Mammary epithelial cell (primary cell): ENCODE measurements at regions not wholly inside any gene's neighbourhood (a gene's known extent, or its start where the extent isn't known, plus 50 kb on each side); places are given as distances from the start of the nearest gene placed in this dataset.

ENCODE experiments used
- EZH2 ChIP-seq: IDR thresholded peaks from 2 replicates; pipeline ENCODE4 v1.6.1; 2012; ENCODE audit warnings: low read length, inconsistent platforms, borderline replicate concordance
- TF ChIP-seq, protein P1 (sequence below), 2 donors: IDR thresholded peaks in 1 of 2; conservative IDR thresholded peaks in 1 of 2; 2 replicates each; pipeline ENCODE4 v1.5.1; 2011 to 2012; ENCODE audit warnings: inconsistent platforms in 2 of 2, low read length in 2 of 2, mild to moderate bottlenecking in 2 of 2, control low read depth in 1 of 2, low read depth in 1 of 2; ENCODE audit not compliant: insufficient read depth in 1 of 2; ENCODE audit errors: extremely low read depth in 1 of 2

DNA sequence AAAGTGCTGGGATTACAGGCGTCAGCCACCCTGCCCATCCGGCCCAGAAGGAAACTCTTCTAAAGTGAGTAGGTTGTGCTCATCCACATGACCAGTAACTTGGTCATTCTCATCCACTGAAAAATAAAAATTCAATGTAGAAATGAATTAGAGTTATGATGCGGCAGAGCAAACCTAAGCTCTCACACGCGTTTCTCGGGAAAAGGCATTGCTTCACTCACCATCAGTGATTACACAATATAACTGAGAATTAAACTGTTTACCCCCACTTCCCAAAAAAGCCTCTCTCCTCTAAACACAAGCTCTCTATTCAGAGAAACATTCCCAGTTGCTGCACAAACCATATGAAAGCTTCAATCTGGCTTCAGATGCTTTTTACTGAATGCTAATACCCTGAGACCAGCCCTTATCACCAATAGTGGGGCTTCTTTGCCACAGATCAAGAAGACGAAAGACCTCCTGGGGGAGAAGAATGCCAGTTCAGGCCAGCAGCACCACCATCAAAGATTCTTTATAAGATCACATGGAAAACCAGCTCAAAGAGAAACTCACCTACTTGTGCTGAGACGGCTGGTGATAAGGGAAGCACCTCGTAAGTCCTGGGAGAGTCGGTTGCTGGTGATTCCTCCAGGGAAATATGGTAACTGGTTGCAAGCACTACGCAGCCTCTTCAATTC is 121.5 kb upstream of the SFSWAP start:
- TF ChIP-seq, protein P1, sequence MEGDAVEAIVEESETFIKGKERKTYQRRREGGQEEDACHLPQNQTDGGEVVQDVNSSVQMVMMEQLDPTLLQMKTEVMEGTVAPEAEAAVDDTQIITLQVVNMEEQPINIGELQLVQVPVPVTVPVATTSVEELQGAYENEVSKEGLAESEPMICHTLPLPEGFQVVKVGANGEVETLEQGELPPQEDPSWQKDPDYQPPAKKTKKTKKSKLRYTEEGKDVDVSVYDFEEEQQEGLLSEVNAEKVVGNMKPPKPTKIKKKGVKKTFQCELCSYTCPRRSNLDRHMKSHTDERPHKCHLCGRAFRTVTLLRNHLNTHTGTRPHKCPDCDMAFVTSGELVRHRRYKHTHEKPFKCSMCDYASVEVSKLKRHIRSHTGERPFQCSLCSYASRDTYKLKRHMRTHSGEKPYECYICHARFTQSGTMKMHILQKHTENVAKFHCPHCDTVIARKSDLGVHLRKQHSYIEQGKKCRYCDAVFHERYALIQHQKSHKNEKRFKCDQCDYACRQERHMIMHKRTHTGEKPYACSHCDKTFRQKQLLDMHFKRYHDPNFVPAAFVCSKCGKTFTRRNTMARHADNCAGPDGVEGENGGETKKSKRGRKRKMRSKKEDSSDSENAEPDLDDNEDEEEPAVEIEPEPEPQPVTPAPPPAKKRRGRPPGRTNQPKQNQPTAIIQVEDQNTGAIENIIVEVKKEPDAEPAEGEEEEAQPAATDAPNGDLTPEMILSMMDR (conservative IDR thresholded peaks at IDR 0.05 in 1 of 2, IDR thresholded peaks at IDR 0.05 in 1 of 2; ENCODE audit: extremely low read depth in 1 of 2, insufficient read depth in 1 of 2, low read depth in 1 of 2, low read length in 2 of 2), result no peak
- no peak for TF ChIP-seq EZH2
